ENCODE measurements at regions not wholly inside any gene's neighbourhood (a gene's known extent, or its start where the extent isn't known, plus 50 kb on each side); places are given as distances from the start of the nearest gene placed in this dataset.

DNA sequence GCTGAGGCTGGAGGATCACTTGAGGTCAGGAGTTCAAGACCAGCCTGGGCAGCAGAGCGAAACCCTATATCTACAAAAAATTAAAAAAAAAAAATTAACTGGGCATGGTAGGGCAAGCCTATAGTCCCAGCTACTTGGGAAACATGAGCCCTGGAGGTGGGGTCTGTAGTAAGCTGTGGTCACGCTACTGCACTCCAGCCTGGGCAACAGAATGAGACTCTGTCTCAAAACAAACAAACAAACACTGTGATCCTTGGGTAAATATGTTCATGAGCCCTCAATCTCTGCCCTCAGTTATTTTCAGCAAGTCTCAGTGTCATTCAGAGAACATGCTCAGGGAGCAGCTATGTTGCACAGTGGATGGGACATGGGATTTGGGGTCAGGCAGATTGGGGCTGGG, 76.2 kb downstream of the PTTG1 start:
- no peak for TF ChIP-seq ZNF274 (IDR thresholded peaks at IDR 0.05; ENCODE audit: low read depth, low read length)
- TF ChIP-seq YY1 (IDR thresholded peaks at IDR 0.05; ENCODE audit: insufficient read depth, insufficient read length): no peak
- no peak for TF ChIP-seq SUZ12 (IDR thresholded peaks at IDR 0.05; ENCODE audit: extremely low read depth, insufficient read depth, insufficient read length)

Measured in NT2/D1 (cell line).